AG04450 (cell line): ENCODE measurements at regions not wholly inside any gene's neighbourhood (a gene's known extent, or its start where the extent isn't known, plus 50 kb on each side); places are given as distances from the start of the nearest gene placed in this dataset.
A peak's percentile ranks its signal among the peaks of the same experiment; 100 is the strongest.

ENCODE experiments used
- CTCF ChIA-PET: fragments of 300-600, 350-600 bp; formaldehyde crosslinking; extraction: SDS; loops from one replicate; lab custom pipeline; 2022; ENCODE audit warnings: antibody characterized with exemption, inconsistent platforms; lab: Charles Lee
- POLR2A ChIA-PET: fragments of 350-600 bp; formaldehyde crosslinking; extraction: SDS; loops from one replicate; lab custom pipeline; 2021; ENCODE audit warnings: antibody characterized with exemption, inconsistent platforms; lab: Yijun Ruan, JAX
- DNase-seq: peaks from one replicate; pipeline ENCODE4 v3.0.0-alpha.2; 2011; ENCODE audit warnings: low read depth, low spot score
- H3K27ac ChIP-seq: one replicate; pipeline ENCODE4 v1.5.1; 2012; ENCODE audit warnings: low read depth, low read length, control low read depth
- H3K27me3 ChIP-seq: one replicate; pipeline ENCODE4 v1.6.0; 2012; ENCODE audit warnings: low read length; ENCODE audit not compliant: control insufficient read depth, insufficient read depth
- H3K4me3 ChIP-seq: 2 replicates; pipeline ENCODE4 v1.5.1; 2011; ENCODE audit warnings: mild to moderate bottlenecking, low read depth, low read length, control low read depth
- H3K9me3 ChIP-seq: 2 replicates; pipeline ENCODE4 v1.5.1; 2012; ENCODE audit warnings: low read length; ENCODE audit not compliant: control insufficient read depth, insufficient read depth
- TF ChIP-seq, protein P1 (sequence below): IDR thresholded peaks from 2 replicates; pipeline ENCODE4 v1.5.1; 2011; ENCODE audit warnings: low read depth, low read length, control low read depth, inconsistent platforms

DNA sequence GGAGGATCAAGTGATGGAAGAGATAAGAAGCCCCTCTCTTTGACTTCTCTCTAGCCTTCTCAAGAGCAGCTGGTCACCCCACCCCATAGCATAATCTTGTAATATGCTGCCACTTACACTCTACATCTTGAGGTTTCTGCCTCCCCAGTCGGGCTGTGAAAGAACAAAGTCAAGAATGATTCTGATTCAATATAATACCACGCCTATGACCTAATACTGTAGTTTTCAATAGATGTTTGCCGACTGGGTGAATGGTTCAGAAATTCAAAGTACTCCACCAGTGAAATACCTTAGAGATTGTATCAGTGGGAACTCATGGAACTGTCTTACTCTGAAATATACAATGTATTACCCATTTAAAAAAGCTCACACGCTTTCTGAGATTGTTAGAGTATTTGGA lies 93.0 kb upstream of the ZFHX3 start:
- ChIA-PET POLR2A (no interaction called here), CTCF (interaction anchor here (0.5 kb wide), 1 partner anchor 36 kb away, joined by 3 read pairs; no protein-coding TSS in a partner anchor)
- TF ChIP-seq, protein P1, sequence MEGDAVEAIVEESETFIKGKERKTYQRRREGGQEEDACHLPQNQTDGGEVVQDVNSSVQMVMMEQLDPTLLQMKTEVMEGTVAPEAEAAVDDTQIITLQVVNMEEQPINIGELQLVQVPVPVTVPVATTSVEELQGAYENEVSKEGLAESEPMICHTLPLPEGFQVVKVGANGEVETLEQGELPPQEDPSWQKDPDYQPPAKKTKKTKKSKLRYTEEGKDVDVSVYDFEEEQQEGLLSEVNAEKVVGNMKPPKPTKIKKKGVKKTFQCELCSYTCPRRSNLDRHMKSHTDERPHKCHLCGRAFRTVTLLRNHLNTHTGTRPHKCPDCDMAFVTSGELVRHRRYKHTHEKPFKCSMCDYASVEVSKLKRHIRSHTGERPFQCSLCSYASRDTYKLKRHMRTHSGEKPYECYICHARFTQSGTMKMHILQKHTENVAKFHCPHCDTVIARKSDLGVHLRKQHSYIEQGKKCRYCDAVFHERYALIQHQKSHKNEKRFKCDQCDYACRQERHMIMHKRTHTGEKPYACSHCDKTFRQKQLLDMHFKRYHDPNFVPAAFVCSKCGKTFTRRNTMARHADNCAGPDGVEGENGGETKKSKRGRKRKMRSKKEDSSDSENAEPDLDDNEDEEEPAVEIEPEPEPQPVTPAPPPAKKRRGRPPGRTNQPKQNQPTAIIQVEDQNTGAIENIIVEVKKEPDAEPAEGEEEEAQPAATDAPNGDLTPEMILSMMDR: no peak
- Histone ChIP-seq H3K9me3 (no peaks in the 10 kb centered on the region), H3K27me3 (peaks cover 29% of the 10 kb centered on the region), H3K27ac (no peak overlapping the region), H3K4me3 (no peak overlapping the region)
- DNase-seq: no peak

DNA sequence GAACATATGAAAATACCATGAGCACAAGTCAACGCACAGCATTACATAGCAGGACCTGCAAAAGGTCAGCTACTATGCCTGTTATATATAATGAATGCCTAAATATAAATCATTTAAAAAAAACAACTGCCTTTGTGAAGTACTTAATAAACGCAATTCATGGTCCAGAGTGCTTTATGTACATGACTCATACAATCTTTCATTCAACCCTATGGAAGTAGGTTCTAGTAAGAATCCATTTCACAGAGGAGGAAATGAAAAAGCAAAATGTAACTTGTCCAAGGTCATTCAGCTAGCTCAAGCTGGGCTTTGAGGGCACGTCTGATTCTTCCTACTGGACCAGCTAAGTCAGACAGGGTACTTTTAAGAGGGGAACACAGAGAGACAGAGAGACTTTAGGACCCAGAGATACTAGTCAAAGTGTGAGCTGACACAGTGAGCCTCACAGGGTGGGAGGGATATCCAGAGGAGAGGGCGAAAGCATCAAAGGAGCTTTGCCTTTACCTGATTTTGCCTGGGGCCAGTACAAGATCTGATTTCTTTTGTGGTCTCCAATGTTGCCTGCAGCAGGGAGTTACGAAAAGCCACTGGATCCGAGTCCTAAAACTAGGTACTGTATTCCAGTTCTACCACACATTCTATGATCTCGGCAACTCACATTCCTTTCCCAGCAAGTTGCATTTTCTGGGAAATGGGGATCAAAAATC lies 83.4 kb upstream of the ZFHX3 start:
- H3K4me3 ChIP-seq: no peak overlapping the region
- no peak overlapping the region for H3K27ac ChIP-seq
- CTCF ChIA-PET: interaction anchor here (1.0 kb wide), 1 partner anchor 8 kb away, joined by 3 read pairs; no protein-coding TSS in a partner anchor
- TF ChIP-seq, protein P1: no peak
- no peaks in the 10 kb centered on the region for H3K9me3 ChIP-seq
- DNase-seq: no peak
- POLR2A ChIA-PET: no interaction called here
- H3K27me3 ChIP-seq: peaks cover 4% of the 10 kb centered on the region

DNA sequence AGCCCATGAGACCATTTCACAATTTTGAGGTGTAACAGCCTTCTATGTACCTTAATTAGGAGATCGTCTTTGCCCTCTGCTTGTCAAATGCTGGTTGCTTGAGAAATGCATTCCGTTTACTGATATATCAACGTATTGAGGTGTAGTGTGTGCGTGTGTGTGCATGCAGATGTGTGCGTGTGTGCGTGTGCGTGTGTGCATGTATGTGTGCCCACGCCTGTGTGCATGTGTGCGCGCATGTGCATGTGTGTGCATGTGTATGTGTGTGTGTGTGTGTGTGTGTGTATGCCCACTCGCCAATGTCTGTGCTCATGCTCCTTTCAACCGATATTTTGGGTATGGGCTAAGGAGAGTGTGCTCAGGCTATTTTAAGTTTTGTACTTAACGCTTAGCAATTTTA lies 81.5 kb upstream of the ZFHX3 start:
- POLR2A ChIA-PET: no interaction called here
- H3K27me3 ChIP-seq: peaks cover 4% of the 10 kb centered on the region
- DNase-seq: no peak
- CTCF ChIA-PET: no interaction called here
- H3K4me3 ChIP-seq: no peak overlapping the region
- TF ChIP-seq, protein P1: no peak
- no peak overlapping the region for H3K27ac ChIP-seq
- H3K9me3 ChIP-seq: no peaks in the 10 kb centered on the region

DNA sequence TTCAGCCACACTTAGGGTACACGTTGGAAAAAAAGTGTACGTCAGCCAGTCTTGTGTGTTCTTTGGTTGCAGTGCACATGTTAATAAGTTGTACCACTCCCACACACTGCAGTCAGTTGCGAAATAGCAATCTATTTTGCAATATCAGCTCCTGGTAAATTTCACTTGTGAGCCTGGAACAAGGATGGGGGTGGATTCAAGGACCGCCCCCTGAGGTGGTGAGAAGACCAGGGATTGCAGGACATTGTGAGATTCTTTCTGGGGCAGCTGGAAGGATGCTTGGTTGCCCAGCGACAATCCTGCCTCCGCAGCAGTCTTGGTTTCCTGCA lies 78.6 kb upstream of the ZFHX3 start:
- Histone ChIP-seq H3K27ac (no peak overlapping the region), H3K9me3 (no peaks in the 10 kb centered on the region), H3K27me3 (peaks cover 3% of the 10 kb centered on the region), H3K4me3 (no peak overlapping the region)
- no peak for DNase-seq
- TF ChIP-seq, protein P1: no peak
- ChIA-PET CTCF (no interaction called here), POLR2A (no interaction called here)

DNA sequence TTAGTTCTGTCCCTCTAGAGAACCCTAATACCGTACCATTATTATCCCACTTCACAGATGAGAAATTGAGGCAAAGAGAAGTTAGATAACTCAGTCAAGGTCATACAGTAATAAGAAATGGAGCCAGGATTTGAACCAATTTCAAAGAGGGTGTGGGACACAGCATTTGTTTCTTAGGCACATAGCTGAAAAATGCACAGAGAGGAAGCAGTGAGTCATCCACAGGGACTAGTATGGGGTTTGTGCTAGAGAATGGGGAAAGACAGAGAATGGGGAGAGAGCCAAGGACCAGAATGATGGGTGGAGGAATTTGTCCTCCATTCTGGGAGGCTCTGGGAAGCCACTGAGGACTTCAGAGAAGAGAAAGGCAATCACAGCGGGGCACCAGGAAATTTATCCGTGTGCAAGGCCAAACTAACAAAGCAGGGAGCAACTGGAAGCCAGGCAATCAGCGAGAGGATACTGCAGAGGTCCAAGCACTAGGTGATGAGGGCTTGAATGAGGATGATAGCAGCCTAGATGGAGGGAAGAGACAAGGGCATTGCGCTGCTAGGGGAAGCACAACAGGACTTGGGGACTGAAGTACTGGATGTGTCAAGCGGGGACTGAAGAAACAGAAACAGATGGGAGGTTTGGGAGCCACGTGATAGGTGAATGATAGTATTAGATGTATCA lies 78.1 kb upstream of the ZFHX3 start:
- DNase-seq: peak; percentile 11
- H3K9me3 ChIP-seq: no peaks in the 10 kb centered on the region
- CTCF ChIA-PET: no interaction called here
- POLR2A ChIA-PET: interaction anchor here (0.7 kb wide), 1 partner anchor 89 kb away, joined by 3 read pairs; no protein-coding TSS in a partner anchor
- no peak overlapping the region for H3K27ac ChIP-seq
- H3K4me3 ChIP-seq: no peak overlapping the region
- no peaks in the 10 kb centered on the region for H3K27me3 ChIP-seq
- TF ChIP-seq, protein P1: no peak
